ENCODE measurements at regions not wholly inside any gene's neighbourhood (a gene's known extent, or its start where the extent isn't known, plus 50 kb on each side); places are given as distances from the start of the nearest gene placed in this dataset.
"Not testable (repeated sequence)": the region's sequence is repeated elsewhere in the genome, so short reads cannot be mapped to it uniquely, and the experiment has no call there.

- H3K4me3 ChIP-seq (ENCODE audit: low read depth in 2 of 2, low read length in 1 of 2); H4K20me1 ChIP-seq (ENCODE audit: insufficient read depth); H3K9ac ChIP-seq; POLR2A ChIA-PET; H3F3A ChIP-seq (replicated peaks; ENCODE audit: insufficient read depth); H3K27me3 ChIP-seq (ENCODE audit: insufficient read depth); H3K27ac ChIP-seq (ENCODE audit: low read depth in 2 of 2, low read length in 1 of 2); H3K4me1 ChIP-seq (ENCODE audit: control insufficient read depth in 1 of 2, insufficient read depth in 2 of 2, low read depth in 1 of 2, low read length in 1 of 2); H3K36me3 ChIP-seq (replicated peaks in 1 of 2; ENCODE audit: control insufficient read depth in 1 of 2, insufficient read depth in 2 of 2, low read length in 1 of 2); H3K9me2 ChIP-seq; H3K79me2 ChIP-seq (ENCODE audit: insufficient read depth); H3K9me3 ChIP-seq; DNase-seq; H3K4me2 ChIP-seq; H2AFZ ChIP-seq (ENCODE audit: low read depth); CTCF ChIA-PET: not testable (repeated sequence)
- 50% methylated on average over 7 of the region's 7 CpGs for WGBS (ENCODE audit: low lambda C conversion rate)
Observed at GRCh38 chr2:36180789-36181482, 174.6 kb upstream of the CRIM1 start.

GRCh38 chr2:36180293-36180692, 175.3 kb upstream of the CRIM1 start:
- CTCF ChIA-PET; H3F3A ChIP-seq (replicated peaks; ENCODE audit: insufficient read depth); H3K27ac ChIP-seq (ENCODE audit: low read depth in 2 of 2, low read length in 1 of 2); H3K4me2 ChIP-seq; H3K9ac ChIP-seq; POLR2A ChIA-PET; H3K9me3 ChIP-seq; H3K27me3 ChIP-seq (ENCODE audit: insufficient read depth); H3K4me3 ChIP-seq (ENCODE audit: low read depth in 2 of 2, low read length in 1 of 2); H3K79me2 ChIP-seq (ENCODE audit: insufficient read depth); H3K9me2 ChIP-seq; H2AFZ ChIP-seq (ENCODE audit: low read depth); H3K4me1 ChIP-seq (ENCODE audit: control insufficient read depth in 1 of 2, insufficient read depth in 2 of 2, low read depth in 1 of 2, low read length in 1 of 2); H3K36me3 ChIP-seq (replicated peaks in 1 of 2; ENCODE audit: control insufficient read depth in 1 of 2, insufficient read depth in 2 of 2, low read length in 1 of 2); H4K20me1 ChIP-seq (ENCODE audit: insufficient read depth); DNase-seq: not testable (repeated sequence)
- WGBS (ENCODE audit: low lambda C conversion rate), result 56% methylated on average over 9 of the region's 30 CpGs

DNA sequence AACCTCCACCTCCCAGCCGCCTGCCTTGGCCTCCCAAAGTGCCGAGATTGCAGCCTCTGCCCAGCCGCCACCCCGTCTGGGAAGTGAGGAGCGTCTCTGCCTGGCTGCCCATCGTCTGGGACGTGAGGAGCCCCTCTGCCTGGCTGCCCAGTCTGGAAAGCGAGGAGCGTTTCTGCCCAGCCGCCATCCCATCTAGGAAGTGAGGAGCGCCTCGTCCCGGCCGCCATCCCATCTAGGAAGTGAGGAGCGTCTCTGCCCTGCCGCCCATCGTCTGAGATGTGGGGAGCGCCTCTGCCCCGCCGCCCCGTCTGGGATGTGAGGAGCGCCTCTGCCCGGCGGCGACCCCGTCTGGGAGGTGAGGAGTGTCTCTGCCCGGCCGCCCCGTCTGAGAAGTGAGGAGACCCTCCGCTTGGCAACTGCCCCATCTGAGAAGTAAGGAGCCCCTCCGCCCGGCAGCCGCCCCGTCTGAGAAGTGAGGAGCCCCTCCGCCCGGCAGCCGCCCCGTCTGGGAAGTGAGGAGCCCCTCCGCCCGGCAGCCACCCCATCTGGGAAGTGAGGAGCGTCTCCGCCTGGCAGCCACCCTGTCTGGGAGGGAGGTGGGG, 175.8 kb upstream of the CRIM1 start:
- H3K79me2 ChIP-seq (ENCODE audit: insufficient read depth); H3K4me2 ChIP-seq; H4K20me1 ChIP-seq (ENCODE audit: insufficient read depth); DNase-seq; H2AFZ ChIP-seq (ENCODE audit: low read depth); H3K9me2 ChIP-seq; H3K27me3 ChIP-seq (ENCODE audit: insufficient read depth); POLR2A ChIA-PET; H3F3A ChIP-seq (replicated peaks; ENCODE audit: insufficient read depth); H3K9ac ChIP-seq; H3K9me3 ChIP-seq; H3K4me3 ChIP-seq (ENCODE audit: low read depth in 2 of 2, low read length in 1 of 2); H3K4me1 ChIP-seq (ENCODE audit: control insufficient read depth in 1 of 2, insufficient read depth in 2 of 2, low read depth in 1 of 2, low read length in 1 of 2); H3K27ac ChIP-seq (ENCODE audit: low read depth in 2 of 2, low read length in 1 of 2); H3K36me3 ChIP-seq (replicated peaks in 1 of 2; ENCODE audit: control insufficient read depth in 1 of 2, insufficient read depth in 2 of 2, low read length in 1 of 2); CTCF ChIA-PET: not testable (repeated sequence)
- WGBS (ENCODE audit: low lambda C conversion rate), result 57% methylated on average over 20 of the region's 42 CpGs

DNA sequence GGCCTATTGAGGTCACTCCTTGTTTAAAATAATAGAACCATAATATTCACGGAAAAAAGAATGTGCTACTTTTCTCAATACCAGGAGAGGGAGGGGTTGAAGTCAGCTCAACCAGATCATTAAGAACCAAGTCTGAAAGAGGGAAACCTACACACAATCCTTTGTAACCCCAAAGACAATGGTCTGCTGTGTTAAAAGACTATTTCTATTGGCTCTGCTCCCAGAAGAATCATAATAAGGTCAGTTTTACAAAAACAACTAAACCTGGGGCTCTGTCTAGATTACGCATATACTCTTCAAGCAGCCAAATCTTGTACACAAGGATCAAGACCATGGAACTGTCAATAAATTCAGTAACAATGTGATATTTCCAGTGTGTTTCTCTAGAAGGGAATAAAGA, 177.2 kb upstream of the CRIM1 start:
- TF ChIP-seq GATA2 (CRISPR knock-in tag; IDR thresholded peaks at IDR 0.05) (no peak), ELF1 (IDR thresholded peaks at IDR 0.05) (no peak), NRF1 (IDR thresholded peaks at IDR 0.05; ENCODE audit: low read depth, low read length) (no peak), USF1 (IDR thresholded peaks at IDR 0.05; ENCODE audit: borderline replicate concordance, low read depth) (no peak), NFIC (IDR thresholded peaks at IDR 0.05; ENCODE audit: borderline replicate concordance) (no peak), EZH2phosphoT487 (IDR thresholded peaks at IDR 0.05; ENCODE audit: borderline replicate concordance, low read depth) (no peak), RCOR1 (IDR thresholded peaks at IDR 0.05; ENCODE audit: low read length) (no peak), RAD21 (IDR thresholded peaks at IDR 0.05; ENCODE audit: low read length) (no peak), FOXM1 (IDR thresholded peaks at IDR 0.05; ENCODE audit: low read depth) (no peak)
- TF ChIP-seq, protein P1, sequence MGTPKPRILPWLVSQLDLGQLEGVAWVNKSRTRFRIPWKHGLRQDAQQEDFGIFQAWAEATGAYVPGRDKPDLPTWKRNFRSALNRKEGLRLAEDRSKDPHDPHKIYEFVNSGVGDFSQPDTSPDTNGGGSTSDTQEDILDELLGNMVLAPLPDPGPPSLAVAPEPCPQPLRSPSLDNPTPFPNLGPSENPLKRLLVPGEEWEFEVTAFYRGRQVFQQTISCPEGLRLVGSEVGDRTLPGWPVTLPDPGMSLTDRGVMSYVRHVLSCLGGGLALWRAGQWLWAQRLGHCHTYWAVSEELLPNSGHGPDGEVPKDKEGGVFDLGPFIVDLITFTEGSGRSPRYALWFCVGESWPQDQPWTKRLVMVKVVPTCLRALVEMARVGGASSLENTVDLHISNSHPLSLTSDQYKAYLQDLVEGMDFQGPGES (IDR thresholded peaks at IDR 0.05; ENCODE audit: low read depth, low read length), result no peak
- TF ChIP-seq, protein P2, sequence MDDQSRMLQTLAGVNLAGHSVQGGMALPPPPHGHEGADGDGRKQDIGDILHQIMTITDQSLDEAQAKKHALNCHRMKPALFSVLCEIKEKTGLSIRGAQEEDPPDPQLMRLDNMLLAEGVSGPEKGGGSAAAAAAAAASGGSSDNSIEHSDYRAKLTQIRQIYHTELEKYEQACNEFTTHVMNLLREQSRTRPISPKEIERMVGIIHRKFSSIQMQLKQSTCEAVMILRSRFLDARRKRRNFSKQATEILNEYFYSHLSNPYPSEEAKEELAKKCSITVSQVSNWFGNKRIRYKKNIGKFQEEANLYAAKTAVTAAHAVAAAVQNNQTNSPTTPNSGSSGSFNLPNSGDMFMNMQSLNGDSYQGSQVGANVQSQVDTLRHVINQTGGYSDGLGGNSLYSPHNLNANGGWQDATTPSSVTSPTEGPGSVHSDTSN (IDR thresholded peaks at IDR 0.05), result no peak
- TF ChIP-seq, protein P3, sequence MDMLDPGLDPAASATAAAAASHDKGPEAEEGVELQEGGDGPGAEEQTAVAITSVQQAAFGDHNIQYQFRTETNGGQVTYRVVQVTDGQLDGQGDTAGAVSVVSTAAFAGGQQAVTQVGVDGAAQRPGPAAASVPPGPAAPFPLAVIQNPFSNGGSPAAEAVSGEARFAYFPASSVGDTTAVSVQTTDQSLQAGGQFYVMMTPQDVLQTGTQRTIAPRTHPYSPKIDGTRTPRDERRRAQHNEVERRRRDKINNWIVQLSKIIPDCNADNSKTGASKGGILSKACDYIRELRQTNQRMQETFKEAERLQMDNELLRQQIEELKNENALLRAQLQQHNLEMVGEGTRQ (IDR thresholded peaks at IDR 0.05; ENCODE audit: borderline replicate concordance, low read depth, low read length), result no peak
- Histone ChIP-seq H3K4me1 (ENCODE audit: control insufficient read depth in 1 of 2, insufficient read depth in 2 of 2, low read depth in 1 of 2, low read length in 1 of 2) (no peaks in the 10 kb centered on the region), H3K4me3 (ENCODE audit: low read depth in 2 of 2, low read length in 1 of 2) (no peak overlapping the region), H3K9ac (no peak overlapping the region), H2AFZ (ENCODE audit: low read depth) (no peak overlapping the region), H3K4me2 (no peak overlapping the region), H3F3A (replicated peaks; ENCODE audit: insufficient read depth) (peaks cover 10% of the 10 kb centered on the region), H3K79me2 (ENCODE audit: insufficient read depth) (no peaks in the 10 kb centered on the region), H3K27ac (ENCODE audit: low read depth in 2 of 2, low read length in 1 of 2) (no peak overlapping the region), H3K9me2 (no peaks in the 10 kb centered on the region), H4K20me1 (ENCODE audit: insufficient read depth) (no peaks in the 10 kb centered on the region), H3K9me3 (no peaks in the 10 kb centered on the region), H3K27me3 (ENCODE audit: insufficient read depth) (no peaks in the 10 kb centered on the region), H3K36me3 (replicated peaks in 1 of 2; ENCODE audit: control insufficient read depth in 1 of 2, insufficient read depth in 2 of 2, low read length in 1 of 2) (no peaks in the 10 kb centered on the region)
- no peak for DNase-seq
- WGBS (ENCODE audit: low lambda C conversion rate), result 45% methylated on average over 2 of the region's 2 CpGs
- CTCF ChIA-PET, result interaction anchor here (0.7 to 1.0 kb wide), 2 partner anchors 15 to 22 kb away, joined by 3 read pairs; no protein-coding TSS in a partner anchor
- POLR2A ChIA-PET, result no interaction called here

Data from SK-N-SH (cell line).